ENCODE measurements at regions not wholly inside any gene's neighbourhood (a gene's known extent, or its start where the extent isn't known, plus 50 kb on each side); places are given as distances from the start of the nearest gene placed in this dataset.

- TF ChIP-seq CBX1 (IDR thresholded peaks at IDR 0.05; ENCODE audit: low read depth) (no peak), HOXB6 (CRISPR knock-in tag; IDR thresholded peaks at IDR 0.05; ENCODE audit: borderline replicate concordance) (no peak), MED1 (CRISPR knock-in tag; IDR thresholded peaks at IDR 0.05; ENCODE audit: borderline replicate concordance) (no peak), HDAC1 (IDR thresholded peaks at IDR 0.05) (no peak), SRSF1 (IDR thresholded peaks at IDR 0.05; ENCODE audit: low read depth, low read length) (no peak), ZNF41 (CRISPR knock-in tag; conservative IDR thresholded peaks at IDR 0.05) (no peak), HNRNPH1 (optimal IDR thresholded peaks at IDR 0.05; ENCODE audit: low read depth, low read length) (no peak), XRCC3 (IDR thresholded peaks at IDR 0.05) (no peak), RFX7 (CRISPR knock-in tag; IDR thresholded peaks at IDR 0.05) (no peak), YY1 (IDR thresholded peaks at IDR 0.05; ENCODE audit: borderline replicate concordance in 1 of 3, control insufficient read depth in 1 of 3, extremely low read depth in 1 of 3, insufficient read depth in 3 of 3, insufficient read length in 1 of 3, insufficient replicate concordance in 2 of 3, low read depth in 1 of 3, low read length in 2 of 3) (no peak), E4F1 (CRISPR knock-in tag; IDR thresholded peaks at IDR 0.05; ENCODE audit: borderline replicate concordance) (no peak), LARP7 (IDR thresholded peaks at IDR 0.05) (no peak), ZNF274 (IDR thresholded peaks at IDR 0.05; ENCODE audit: borderline replicate concordance, low read depth, low read length) (no peak), L3MBTL2 (IDR thresholded peaks at IDR 0.05) (no peak)
- POLR2A ChIA-PET, result no interaction called here
Observed at GRCh38 chr13:89750371-89750770, 1597.1 kb upstream of the MIR17HG start.

More at GRCh38 chr13:89750371-89750770, 1597.1 kb upstream of the MIR17HG start:
- Histone ChIP-seq H3K4me2 (ENCODE audit: insufficient read depth, low read length) (no peak overlapping the region), H3K4me3 (no peak overlapping the region), H2AFZ (ENCODE audit: low read depth, low read length) (no peak overlapping the region), H3K4me1 (replicated peaks in 1 of 2; ENCODE audit: control insufficient read depth in 2 of 2, insufficient read depth in 2 of 2, low read length in 2 of 2) (no peaks in the 10 kb centered on the region), H3K27me3 (ENCODE audit: control insufficient read depth in 2 of 2, insufficient read depth in 2 of 2, low read length in 2 of 2) (no peaks in the 10 kb centered on the region), H3K9me3 (replicated peaks; ENCODE audit: control insufficient read depth, insufficient read depth, low read depth, low read length) (no peaks in the 10 kb centered on the region), H3K9me1 (ENCODE audit: control insufficient read depth, insufficient read depth, low read length) (no peaks in the 10 kb centered on the region), H4K20me1 (replicated peaks; ENCODE audit: control insufficient read depth, insufficient read depth, low read length) (no peaks in the 10 kb centered on the region), H3K36me3 (ENCODE audit: control insufficient read depth, insufficient read depth, low read length) (no peaks in the 10 kb centered on the region), H3K79me2 (ENCODE audit: control insufficient read depth, insufficient read depth, low read length) (no peaks in the 10 kb centered on the region), H3K9ac (ENCODE audit: insufficient read depth in 1 of 2, low read depth in 2 of 2, low read length in 2 of 2) (no peak overlapping the region), H3K27ac (ENCODE audit: extremely low read depth, low read depth, low read length) (no peak overlapping the region)
- DNase-seq (ENCODE audit: extremely low read depth in 1 of 4, low spot score in 3 of 4), result no peak
- in situ Hi-C loops (cut with MboI), result no loop called here
- CTCF ChIA-PET (ENCODE audit: low intra/inter-chr PET ratio), result no interaction called here
- FAIRE-seq, result no peak
- ATAC-seq, result no peak
- no TSS peak for BruUV-seq (replicated peaks)
- WGBS (ENCODE audit: insufficient coverage, low coverage, missing lambda C conversion rate), result 0% methylated on average over 3 of the region's 3 CpGs
- intact Hi-C loops (cut with micrococcal nuclease), result no loop called here

Measured in K562 (cell line).